PC-3 (cell line): ENCODE measurements at regions not wholly inside any gene's neighbourhood (a gene's known extent, or its start where the extent isn't known, plus 50 kb on each side); places are given as distances from the start of the nearest gene placed in this dataset.

Source experiments
- CTCF ChIP-seq: fragments of 300-600 bp; sonication (generic); conservative IDR thresholded peaks from 2 replicates; pipeline ENCODE4 v1.5.1; 2017; ENCODE audit warnings: antibody characterized with exemption, low read depth, mild to moderate bottlenecking, low read length
- EZH2 ChIP-seq: fragments of 300-600 bp; sonication (generic); IDR thresholded peaks from one replicate; pipeline ENCODE4 v1.6.1; 2017; ENCODE audit warnings: antibody characterized with exemption, mild to moderate bottlenecking, low read length; ENCODE audit not compliant: unreplicated experiment

DNA sequence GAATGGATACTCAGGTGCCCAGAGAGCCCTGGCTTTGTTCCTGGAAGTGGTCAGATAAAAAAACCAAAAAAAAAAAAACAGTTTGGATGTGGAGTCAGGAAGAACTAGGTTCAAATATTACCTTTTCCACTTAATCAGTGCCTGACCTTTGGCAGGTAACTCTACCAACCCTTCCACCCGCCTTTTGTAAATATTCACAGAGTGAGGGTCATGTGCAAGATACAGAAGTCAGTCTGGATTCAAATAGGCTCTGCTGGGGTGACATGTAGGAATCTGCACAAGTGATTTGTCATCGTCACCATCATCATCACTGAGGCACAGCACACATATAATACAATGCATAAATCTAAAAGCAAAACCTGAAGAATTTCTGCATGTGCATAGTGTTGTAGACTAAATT, 490.7 kb downstream of the MIAT start:
- TF ChIP-seq CTCF (no peak), EZH2 (no peak)
